ENCODE measurements at regions not wholly inside any gene's neighbourhood (a gene's known extent, or its start where the extent isn't known, plus 50 kb on each side); places are given as distances from the start of the nearest gene placed in this dataset.

- DNase-seq, result no peak
These were observed 365.3 kb upstream of the PDGFD start for GRCh38 chr11:104529213-104529612.

DNA sequence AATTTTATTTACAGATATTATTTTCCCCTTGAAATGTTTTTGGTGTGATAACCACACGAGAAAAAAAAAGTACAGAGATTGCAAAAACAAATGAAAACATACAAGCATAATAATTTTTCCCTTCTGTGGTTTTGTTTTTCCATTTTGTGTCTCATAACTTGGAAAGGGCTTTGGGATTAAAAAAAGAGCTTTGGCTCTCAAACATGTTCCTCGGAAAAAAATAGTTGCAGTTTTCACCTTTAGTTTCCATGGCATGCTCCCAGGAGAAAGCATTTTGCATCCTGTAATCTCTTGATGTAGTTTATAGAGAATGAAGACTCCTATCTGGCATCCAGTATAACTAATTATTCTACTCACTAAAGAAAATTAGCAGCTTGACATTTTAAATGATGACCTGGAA lies 362.1 kb upstream of the PDGFD start:
- DNase-seq, result no peak

DNA sequence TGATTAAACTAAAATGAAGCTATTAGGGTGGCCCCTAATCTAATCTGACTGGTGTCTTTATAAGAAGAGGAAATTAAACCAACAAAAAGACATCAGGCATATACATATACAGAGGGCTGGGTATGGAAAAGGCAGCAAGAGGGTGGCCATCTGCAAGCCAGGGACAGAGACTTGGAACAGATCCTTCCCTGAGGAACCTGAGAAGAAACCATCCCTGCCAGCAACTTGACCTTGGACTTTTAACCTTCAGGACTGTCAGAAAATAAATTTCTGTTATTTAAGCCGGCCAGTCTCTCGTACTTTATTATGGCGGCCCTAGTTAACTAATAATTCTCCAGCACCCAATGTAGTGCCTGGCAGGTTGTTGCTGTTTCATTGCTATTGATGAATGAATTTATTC lies 361.5 kb upstream of the PDGFD start:
- DNase-seq, result no peak

GRCh38 chr11:104524254-104524653 lies 360.3 kb upstream of the PDGFD start:
- DNase-seq, result no peak

DNA sequence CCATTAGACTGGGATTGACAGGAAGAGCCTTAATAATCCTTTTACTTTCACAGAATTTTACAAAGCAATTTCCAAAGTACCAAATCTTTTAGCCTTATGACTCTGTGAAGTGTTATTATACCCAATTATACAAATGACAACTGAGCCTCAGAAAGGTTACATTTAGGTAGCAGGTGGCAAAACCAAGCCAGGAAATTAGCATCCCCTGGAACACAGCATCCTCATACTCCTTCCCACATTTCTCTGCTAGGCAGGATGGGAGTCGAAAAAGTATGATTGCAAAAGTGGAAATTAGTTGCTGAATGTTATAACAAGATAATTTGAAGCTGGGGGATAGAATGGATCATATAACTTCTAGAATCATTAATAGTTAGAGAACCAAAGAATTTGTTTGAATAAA lies 359.7 kb upstream of the PDGFD start:
- no peak for DNase-seq

DNA sequence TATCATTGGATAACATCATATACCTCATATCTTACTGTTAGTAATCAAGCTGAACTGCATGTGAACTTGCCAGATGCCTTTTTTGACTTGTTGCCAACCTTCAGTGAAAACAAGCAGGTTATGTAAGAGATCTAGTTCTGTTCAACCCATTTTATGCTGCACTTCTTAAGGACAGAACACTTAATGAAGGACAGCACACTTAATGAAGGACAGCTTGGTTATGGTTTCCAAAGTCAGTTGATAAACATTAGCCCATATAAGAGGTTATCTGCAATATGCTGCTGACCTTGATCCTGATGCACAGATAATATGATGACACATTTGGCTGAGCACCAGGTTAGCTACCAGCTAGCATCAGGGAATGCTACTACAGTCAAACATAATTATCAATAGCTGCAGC lies 358.7 kb upstream of the PDGFD start:
- no peak for DNase-seq

- no peak for DNase-seq
These were observed 358.2 kb upstream of the PDGFD start for GRCh38 chr11:104522123-104522522.

DNA sequence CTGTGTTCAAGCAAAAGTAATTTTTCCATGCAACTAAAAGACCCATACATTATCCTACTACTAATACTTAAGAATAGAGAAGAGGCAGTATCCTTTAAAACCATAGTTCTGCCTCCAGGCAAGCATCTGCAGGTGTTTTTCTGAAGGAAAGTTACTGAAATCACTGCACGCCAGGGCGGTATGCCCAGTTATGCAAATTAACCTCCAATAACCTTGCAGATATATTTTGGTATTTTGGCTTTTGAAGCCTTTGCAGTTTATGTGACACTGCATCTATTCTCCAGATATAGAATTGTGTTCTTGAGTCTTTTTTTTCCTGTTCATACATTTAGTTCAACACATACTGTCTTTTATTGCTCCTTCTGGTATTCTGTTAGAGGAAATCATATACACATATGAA lies 346.2 kb upstream of the PDGFD start:
- DNase-seq, result no peak

DNA sequence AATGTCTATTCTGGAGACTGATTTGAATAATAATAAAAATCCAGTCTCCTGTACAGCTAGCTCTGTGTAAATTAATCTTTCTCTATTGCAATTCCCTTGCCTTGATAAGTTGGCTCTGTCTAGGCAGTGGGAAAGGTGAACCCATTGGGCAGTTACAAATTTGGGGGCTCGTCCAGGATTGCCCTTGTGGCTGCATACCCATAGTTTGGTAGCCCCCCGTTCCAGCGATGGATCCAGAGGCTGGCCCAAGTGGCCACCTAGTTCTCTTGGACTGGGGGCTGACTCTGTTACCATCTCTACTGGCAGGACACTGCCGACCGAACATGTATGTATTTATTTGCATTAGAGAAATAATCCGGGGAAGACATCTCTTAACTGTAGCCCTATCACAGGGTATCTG lies 326.2 kb upstream of the PDGFD start:
- no peak for DNase-seq

- DNase-seq, result no peak
These were observed 324.6 kb upstream of the PDGFD start for GRCh38 chr11:104488561-104488960.

GRCh38 chr11:104487046-104487806 lies 323.3 kb upstream of the PDGFD start:
- DNase-seq, result no peak

GRCh38 chr11:104484804-104485554 lies 321.0 kb upstream of the PDGFD start:
- DNase-seq, result no peak

DNA sequence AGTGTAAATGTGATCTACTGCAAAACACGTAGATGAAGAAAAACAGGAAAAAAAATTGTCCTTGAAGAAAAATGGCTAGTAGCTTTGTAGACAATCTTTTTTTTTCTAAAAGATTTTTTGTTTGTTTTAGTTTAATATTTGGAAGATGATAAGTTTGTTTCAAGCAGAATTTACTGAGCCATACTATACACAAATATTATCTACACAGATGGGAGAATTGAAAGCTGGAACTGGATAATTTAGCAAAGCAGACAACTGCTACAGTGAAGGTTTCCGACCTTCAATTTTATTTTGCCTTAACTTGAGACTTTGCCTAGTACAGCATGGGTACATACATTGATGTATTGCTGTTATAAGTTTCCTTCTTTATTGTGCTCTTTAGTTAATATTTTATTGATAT lies 313.0 kb upstream of the PDGFD start:
- no peak for DNase-seq

GRCh38 chr11:104476454-104476853 lies 312.5 kb upstream of the PDGFD start:
- no peak for DNase-seq

DNA sequence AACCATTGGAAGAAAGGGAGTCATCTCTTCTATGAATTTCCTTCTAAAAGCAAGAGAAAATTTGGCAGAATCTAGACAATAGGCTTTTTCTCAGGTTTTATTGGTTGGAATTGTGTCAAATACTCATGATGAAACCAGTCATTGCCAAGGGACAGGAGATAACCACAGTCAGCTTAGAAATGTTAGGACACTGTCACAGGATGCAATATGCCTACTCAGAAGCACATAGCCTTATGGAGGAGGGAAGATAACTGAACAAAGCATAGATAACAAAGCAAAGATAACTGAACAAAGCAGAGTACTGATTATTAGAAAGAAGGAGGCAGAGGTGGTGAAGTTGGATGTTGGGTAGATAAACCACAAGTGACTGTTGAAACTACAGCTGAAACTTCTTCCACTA lies 303.5 kb upstream of the PDGFD start:
- no peak for DNase-seq

- no peak for DNase-seq
These were observed 301.4 kb upstream of the PDGFD start for GRCh38 chr11:104465321-104465720.

GRCh38 chr11:104464691-104465090 lies 300.7 kb upstream of the PDGFD start:
- DNase-seq, result no peak

DNA sequence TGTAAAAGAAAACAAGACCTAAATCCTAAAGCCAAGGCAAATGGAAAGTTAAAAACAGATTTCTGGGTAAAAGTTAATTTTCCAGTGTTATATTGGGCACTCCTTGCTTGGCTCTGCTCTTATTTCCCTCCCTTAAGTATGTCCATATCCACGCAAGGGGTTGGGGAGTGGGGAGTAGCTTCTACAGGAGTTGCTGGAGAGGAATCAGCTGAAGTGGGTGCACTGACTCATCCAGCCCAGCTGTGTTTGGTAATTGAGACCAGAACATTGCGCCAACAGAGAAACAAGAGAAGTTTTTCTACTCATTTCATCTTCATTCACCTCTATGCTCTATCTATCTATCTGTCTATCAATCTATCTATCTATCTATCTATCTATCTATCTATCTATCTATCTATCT lies 298.4 kb upstream of the PDGFD start:
- DNase-seq, result no peak

GRCh38 chr11:104451197-104451893 lies 287.4 kb upstream of the PDGFD start:
- DNase-seq, result no peak

GRCh38 chr11:104443387-104443786 lies 279.4 kb upstream of the PDGFD start:
- no peak for DNase-seq

- DNase-seq, result no peak
These were observed 278.4 kb upstream of the PDGFD start for GRCh38 chr11:104442321-104442720.

- no peak for DNase-seq
These were observed 271.5 kb upstream of the PDGFD start for GRCh38 chr11:104435494-104435893.

GRCh38 chr11:104433751-104434150 lies 269.8 kb upstream of the PDGFD start:
- DNase-seq, result no peak
